NCI-H82 (cell line): ENCODE measurements at regions not wholly inside any gene's neighbourhood (a gene's known extent, or its start where the extent isn't known, plus 50 kb on each side); places are given as distances from the start of the nearest gene placed in this dataset.
A peak's percentile ranks its signal among the peaks of the same experiment; 100 is the strongest.

Experiments
- DNase-seq: peaks from one replicate; lab custom pipeline; 2025; lab: John Stamatoyannopoulos, UW

DNA sequence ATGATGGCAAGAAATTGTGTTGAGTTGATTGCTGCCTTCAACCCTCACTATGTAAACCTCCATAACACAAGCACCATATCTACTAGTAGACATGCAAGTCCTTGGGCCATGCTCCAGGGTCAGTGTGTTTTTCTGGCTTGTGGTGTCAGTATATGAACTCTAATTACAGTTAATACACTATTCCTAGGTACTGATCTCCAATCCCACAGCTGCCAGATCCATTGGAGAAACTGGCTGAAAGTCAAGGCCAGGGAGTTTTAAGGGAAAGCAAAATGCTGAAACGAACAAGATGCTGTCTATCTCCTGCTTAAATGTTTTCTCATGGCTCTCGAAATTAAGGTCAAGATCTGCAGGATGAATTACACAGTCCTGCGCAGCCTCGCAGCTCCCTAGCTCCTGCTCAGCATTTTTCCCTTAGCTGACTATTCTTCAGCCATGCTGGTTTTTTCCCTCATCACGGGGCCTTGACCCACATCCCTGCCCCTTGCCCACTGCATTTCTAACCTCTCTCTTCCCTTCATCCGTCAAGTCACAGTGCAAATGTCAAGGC is 425.0 kb upstream of the ADAMTS9 start:
- DNase-seq, result no peak

DNA sequence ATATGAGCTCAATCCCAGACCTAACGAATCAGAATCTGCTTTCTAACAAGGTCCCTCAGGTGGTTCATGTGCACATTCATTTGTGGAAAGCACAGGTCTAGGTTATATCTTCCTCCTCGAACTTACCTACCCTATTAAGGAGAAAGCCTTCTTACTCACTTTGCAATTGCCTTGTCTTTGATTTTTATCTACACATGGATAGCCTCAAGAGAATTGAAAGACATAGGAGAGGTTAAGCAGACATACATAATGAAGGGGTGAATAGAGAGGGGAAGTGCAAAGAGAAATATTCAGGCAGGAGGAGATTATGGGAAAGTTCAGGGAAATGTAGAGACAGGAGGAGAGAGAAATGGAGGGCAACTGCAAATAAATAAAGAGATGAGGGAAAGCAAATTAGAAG is 422.9 kb upstream of the ADAMTS9 start:
- DNase-seq, result no peak

GRCh38 chr3:65109966-65110500 is 422.2 kb upstream of the ADAMTS9 start:
- no peak for DNase-seq

GRCh38 chr3:65107174-65107573 is 419.4 kb upstream of the ADAMTS9 start:
- no peak for DNase-seq

DNA sequence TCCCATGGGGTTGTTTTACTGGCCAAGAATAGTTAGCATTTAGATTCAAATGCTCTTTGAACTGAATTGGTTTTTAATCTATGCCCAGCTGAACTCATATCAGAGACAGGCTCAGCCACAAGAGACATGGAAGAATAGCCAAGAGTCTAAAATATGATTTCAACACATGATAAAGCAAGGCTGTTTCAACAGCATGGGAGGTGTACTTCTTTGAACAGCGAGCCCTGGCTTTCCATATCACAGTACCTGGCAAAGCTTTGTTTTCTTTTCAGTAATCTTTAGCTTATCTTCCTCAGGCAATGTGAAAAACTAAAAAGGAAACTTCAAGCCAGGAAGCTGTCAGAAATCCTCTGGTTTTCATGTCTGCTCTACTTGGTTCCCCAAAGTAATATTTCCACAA is 413.6 kb upstream of the ADAMTS9 start:
- no peak for DNase-seq

- DNase-seq, result no peak
These were observed 410.6 kb upstream of the ADAMTS9 start for GRCh38 chr3:65098400-65098799.

GRCh38 chr3:65096110-65096745 is 408.4 kb upstream of the ADAMTS9 start:
- DNase-seq, result no peak

DNA sequence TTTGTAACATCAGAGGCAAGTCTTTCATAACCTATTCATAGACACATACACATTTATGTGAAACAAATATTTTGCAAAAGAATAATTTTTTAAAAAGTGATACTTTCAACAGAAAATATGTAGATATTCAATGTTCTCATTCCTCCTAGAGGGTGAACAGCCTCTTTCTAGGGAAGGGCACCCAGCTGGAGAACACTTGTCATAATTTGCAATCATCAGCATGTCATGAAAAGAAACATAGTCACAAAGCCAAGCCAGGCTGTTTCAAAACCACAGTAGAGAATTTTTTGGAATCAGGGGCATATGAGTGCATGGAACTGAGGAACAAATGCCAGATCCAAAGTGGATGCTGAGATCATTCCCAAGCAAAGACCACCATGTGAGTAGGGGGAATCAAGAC is 406.9 kb upstream of the ADAMTS9 start:
- DNase-seq, result no peak

- no peak for DNase-seq
These were observed 405.8 kb upstream of the ADAMTS9 start for GRCh38 chr3:65093641-65094040.

DNA sequence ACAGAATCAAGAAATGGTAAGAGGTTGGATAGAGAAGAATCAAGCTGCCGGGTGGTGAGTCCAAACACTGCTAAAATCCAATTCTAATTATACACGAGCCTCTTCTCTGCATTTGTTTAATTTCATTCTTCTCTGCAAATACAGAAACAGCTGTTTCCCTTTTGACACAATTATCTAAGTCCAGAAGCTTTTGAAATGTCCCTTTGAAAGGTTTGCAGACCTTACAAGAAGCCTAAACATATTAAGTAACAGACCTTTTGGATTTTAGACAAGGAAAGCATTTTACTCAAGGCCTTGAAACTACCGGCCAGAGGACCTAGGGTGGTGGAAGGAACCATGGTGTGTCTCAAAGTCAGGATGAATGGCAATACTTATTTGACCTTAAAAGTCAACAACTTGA is 403.8 kb upstream of the ADAMTS9 start:
- DNase-seq, result no peak

- DNase-seq, result no peak
These were observed 395.4 kb upstream of the ADAMTS9 start for GRCh38 chr3:65083240-65083639.

GRCh38 chr3:65081536-65081935 is 393.7 kb upstream of the ADAMTS9 start:
- DNase-seq, result no peak

- peak; percentile 23 for DNase-seq
These were observed 392.6 kb upstream of the ADAMTS9 start for GRCh38 chr3:65080432-65080831.

- no peak for DNase-seq
These were observed 391.8 kb upstream of the ADAMTS9 start for GRCh38 chr3:65079560-65079959.

DNA sequence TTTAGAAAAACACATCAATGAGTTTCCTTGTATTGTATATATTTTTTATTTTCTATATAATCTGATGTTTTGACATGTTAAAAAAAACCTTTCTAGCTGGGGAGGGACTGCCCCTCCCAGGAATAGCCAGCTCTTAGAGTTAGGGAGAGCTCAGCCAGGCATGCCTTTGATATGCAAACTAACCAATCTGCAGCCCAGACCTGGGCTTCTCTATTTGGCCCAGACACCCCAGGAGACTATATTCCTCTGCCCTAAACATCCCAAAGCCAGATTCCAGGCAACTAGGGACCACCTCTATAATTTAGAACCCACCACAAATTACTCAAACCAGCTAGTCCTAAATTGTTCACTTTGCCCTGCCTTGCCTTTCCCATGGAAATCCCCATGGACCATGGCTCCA is 390.9 kb upstream of the ADAMTS9 start:
- DNase-seq, result no peak

GRCh38 chr3:65077124-65077523 is 389.3 kb upstream of the ADAMTS9 start:
- no peak for DNase-seq

DNA sequence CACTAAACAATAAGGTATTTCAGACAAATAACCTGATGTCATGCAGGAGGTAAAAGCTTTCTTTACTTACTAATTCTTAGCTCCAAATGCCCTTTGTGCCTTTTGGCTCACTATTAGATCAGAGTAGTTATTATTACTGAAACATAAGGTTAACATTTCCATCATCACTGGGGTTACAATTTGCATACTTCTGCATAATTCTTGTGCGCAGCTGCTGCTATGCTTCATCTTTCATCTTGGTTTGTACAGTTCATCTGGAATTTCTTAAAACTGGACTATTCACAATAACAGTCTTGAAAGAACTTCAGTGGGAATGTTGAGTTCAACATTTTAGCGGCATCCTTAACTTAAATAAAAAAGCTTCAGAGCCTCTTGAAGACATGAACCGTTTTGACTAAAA is 383.2 kb upstream of the ADAMTS9 start:
- DNase-seq, result no peak

GRCh38 chr3:65060904-65061303 is 373.1 kb upstream of the ADAMTS9 start:
- peak; percentile 67 for DNase-seq

GRCh38 chr3:65052101-65052500 is 364.3 kb upstream of the ADAMTS9 start:
- DNase-seq, result no peak

DNA sequence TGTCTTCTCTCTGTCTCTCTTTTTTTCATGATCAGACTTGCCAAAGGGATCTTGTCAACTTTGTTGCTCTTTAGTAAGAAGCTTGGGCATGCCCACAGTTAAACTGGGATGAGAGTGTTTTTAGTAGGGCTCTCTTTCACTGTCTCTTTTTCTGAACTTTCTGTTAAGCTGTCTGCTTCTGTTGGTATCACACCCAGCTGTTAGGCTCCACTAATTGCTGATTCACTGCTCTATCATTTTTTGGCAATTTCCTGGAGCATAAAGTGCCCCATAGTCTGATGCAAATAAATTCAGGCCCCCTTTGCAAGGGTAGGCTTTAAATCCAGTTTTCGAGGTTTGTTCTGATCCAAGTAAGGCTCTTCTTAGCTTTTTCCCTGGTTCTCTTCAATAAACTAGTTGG is 360.4 kb upstream of the ADAMTS9 start:
- no peak for DNase-seq

GRCh38 chr3:65045138-65045537 is 357.3 kb upstream of the ADAMTS9 start:
- DNase-seq, result no peak

DNA sequence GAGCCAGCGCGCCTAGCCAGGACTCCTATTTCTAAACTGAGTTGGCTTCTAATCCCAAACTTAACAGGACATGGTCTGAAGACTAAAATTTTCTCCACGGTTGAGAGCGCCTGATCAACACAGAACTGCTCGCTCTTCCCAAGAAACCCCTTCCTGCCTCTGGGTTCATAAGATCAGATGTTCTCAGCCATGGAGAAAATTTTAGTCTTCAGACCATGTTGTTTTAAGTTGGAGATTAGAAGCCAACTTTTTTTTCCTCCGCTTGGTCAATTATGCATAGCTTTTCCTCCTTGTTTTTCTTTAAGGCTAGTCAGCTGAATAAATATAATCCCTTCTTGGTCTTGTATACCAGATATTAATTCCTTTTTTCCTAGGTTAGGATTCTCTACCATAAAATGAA is 356.6 kb upstream of the ADAMTS9 start:
- DNase-seq, result no peak

GRCh38 chr3:65042675-65043074 is 354.9 kb upstream of the ADAMTS9 start:
- no peak for DNase-seq

DNA sequence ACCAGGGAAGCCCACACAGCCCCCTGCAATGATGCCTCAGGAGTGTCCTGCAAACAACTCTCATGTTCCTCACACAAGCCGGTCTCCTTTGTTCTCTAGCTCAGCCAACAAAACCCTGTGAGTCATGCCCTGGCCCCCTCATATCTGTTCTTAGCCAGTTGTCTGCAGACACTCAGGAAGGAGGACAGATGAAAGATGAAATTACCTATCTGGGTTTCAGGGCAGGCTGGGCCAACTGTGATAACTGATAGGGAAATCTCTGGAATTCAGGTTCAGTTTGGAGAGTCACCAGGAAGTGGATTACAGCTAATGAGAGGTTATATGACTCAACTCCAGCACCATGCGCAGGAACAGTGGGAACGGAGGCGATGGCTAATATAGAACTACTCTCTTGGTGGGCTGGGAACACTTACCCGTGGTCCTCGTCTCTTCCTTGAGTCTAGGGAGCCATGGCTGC is 352.0 kb upstream of the ADAMTS9 start:
- DNase-seq, result no peak
